Neuronal stem cell (in vitro differentiated cells): ENCODE measurements at regions not wholly inside any gene's neighbourhood (a gene's known extent, or its start where the extent isn't known, plus 50 kb on each side); places are given as distances from the start of the nearest gene placed in this dataset.

ENCODE experiments used
- DNase-seq: peaks from one replicate; pipeline ENCODE4 v3.0.0-alpha.2; 2013; ENCODE audit warnings: low spot score
- H2AFZ ChIP-seq: one replicate; pipeline ENCODE4 v1.6.1; 2013; ENCODE audit warnings: mild to moderate bottlenecking, low read length, inconsistent platforms
- H2AK5ac ChIP-seq: 2 replicates; pipeline ENCODE4 v1.6.1; 2013; ENCODE audit warnings: low read depth, mild to moderate bottlenecking, inconsistent platforms, low read length, moderate library complexity, mixed read lengths
- H2BK120ac ChIP-seq: 2 replicates; pipeline ENCODE4 v1.6.1; 2013; ENCODE audit warnings: low read depth, mild to moderate bottlenecking, inconsistent platforms, low read length, moderate library complexity, mixed read lengths
- H2BK12ac ChIP-seq: one replicate; pipeline ENCODE4 v1.6.1; 2013; ENCODE audit warnings: low read length, inconsistent platforms
- H2BK15ac ChIP-seq: 2 replicates; pipeline ENCODE4 v1.6.1; 2013; ENCODE audit warnings: mild to moderate bottlenecking, low read length, inconsistent platforms, mixed read lengths
- H2BK5ac ChIP-seq: one replicate; pipeline ENCODE4 v1.6.1; 2013; ENCODE audit warnings: inconsistent platforms, mild to moderate bottlenecking, low read length, moderate library complexity
- H3K14ac ChIP-seq: one replicate; pipeline ENCODE4 v1.6.1; 2013; ENCODE audit warnings: low read length, inconsistent platforms
- H3K18ac ChIP-seq: 2 replicates; pipeline ENCODE4 v1.6.1; 2013; ENCODE audit warnings: low read length, inconsistent platforms
- H3K23ac ChIP-seq: 2 replicates; pipeline ENCODE4 v1.6.1; 2013; ENCODE audit warnings: low read depth, mild to moderate bottlenecking, mixed read lengths, low read length, inconsistent platforms; ENCODE audit not compliant: poor library complexity
- H3K27ac ChIP-seq: replicated peaks from 3 replicates; pipeline ENCODE4 v1.5.1; 2013; ENCODE audit warnings: low read length, inconsistent platforms
- H3K27me3 ChIP-seq, 3 experiments: 2 replicates each; pipeline ENCODE4 v1.6.1; 2013; ENCODE audit warnings: low read length in 3 of 3, mild to moderate bottlenecking in 2 of 3, inconsistent platforms in 1 of 3, low read depth in 1 of 3, mixed read lengths in 1 of 3, moderate library complexity in 1 of 3; ENCODE audit not compliant: control insufficient read depth in 3 of 3, insufficient read depth in 3 of 3
- H3K36me3 ChIP-seq, 2 donors: replicated peaks in 1 of 2; 2 replicates each; pipeline ENCODE4 v1.6.1; 2013; ENCODE audit warnings: low read length in 2 of 2; ENCODE audit not compliant: control insufficient read depth in 2 of 2, insufficient read depth in 2 of 2
- H3K4ac ChIP-seq: 2 replicates; pipeline ENCODE4 v1.6.1; 2013; ENCODE audit warnings: inconsistent platforms, mild to moderate bottlenecking, low read length, moderate library complexity
- H3K4me1 ChIP-seq, 2 donors: 1 replicate in 1 of 2; 2 replicates in 1 of 2; pipeline ENCODE4 v1.6.1; 2013; ENCODE audit warnings: low read length in 2 of 2, low read depth in 1 of 2; ENCODE audit not compliant: control insufficient read depth in 2 of 2, insufficient read depth in 1 of 2
- H3K4me2 ChIP-seq: one replicate; pipeline ENCODE4 v1.6.1; 2013; ENCODE audit warnings: mild to moderate bottlenecking, low read length, inconsistent platforms; ENCODE audit not compliant: insufficient read depth, poor library complexity, severe bottlenecking
- H3K4me3 ChIP-seq, 2 donors: 2 replicates each; pipeline ENCODE4 v1.5.1; 2013; ENCODE audit warnings: low read length in 2 of 2, mild to moderate bottlenecking in 2 of 2, inconsistent platforms in 1 of 2, moderate library complexity in 1 of 2
- H3K79me1 ChIP-seq: one replicate; pipeline ENCODE4 v1.6.1; 2013; ENCODE audit warnings: low read depth, mild to moderate bottlenecking, inconsistent platforms, low read length, moderate library complexity
- H3K9ac ChIP-seq: one replicate; pipeline ENCODE4 v1.6.1; 2013; ENCODE audit warnings: mild to moderate bottlenecking, low read depth, low read length, inconsistent platforms; ENCODE audit not compliant: poor library complexity
- H3K9me3 ChIP-seq, 2 donors: replicated peaks in 1 of 2; 2 replicates each; pipeline versions ENCODE3 to v1.6.1; 2013; ENCODE audit warnings: low read length in 2 of 2, mild to moderate bottlenecking in 2 of 2, inconsistent platforms in 1 of 2, low read depth in 1 of 2, mixed read lengths in 1 of 2, moderate library complexity in 1 of 2; ENCODE audit not compliant: control insufficient read depth in 2 of 2, insufficient read depth in 1 of 2
- H4K8ac ChIP-seq: one replicate; pipeline ENCODE4 v1.6.1; 2013; ENCODE audit warnings: low read depth, mild to moderate bottlenecking, inconsistent platforms, low read length, moderate library complexity
- H4K91ac ChIP-seq: one replicate; pipeline ENCODE4 v1.6.1; 2013; ENCODE audit warnings: low read length, low read depth, mild to moderate bottlenecking, inconsistent platforms; ENCODE audit not compliant: poor library complexity
- WGBS, 2 donors: extraction: QIAGEN DNeasy Blood & Tissue Kit; methylation state at CpG; one replicate each; pipeline ENCODE4 v1.1.7; 2013; ENCODE audit warnings: missing lambda C conversion rate in 2 of 2, mixed read lengths in 1 of 2; ENCODE audit not compliant: insufficient read length in 2 of 2, insufficient replicate concordance in 1 of 2; ENCODE audit errors: extremely low coverage in 2 of 2; 5-methylcytosine and 5-hydroxymethylcytosine counted together

GRCh38 chr5:12367973-12368372 is 463.7 kb upstream of the CTNND2 start:
- Histone ChIP-seq H3K4me1 (no peaks in the 10 kb centered on the region), H3K27me3 (no peaks in the 10 kb centered on the region), H4K8ac (no peak overlapping the region), H3K27ac (no peak overlapping the region), H2BK5ac (no peak overlapping the region), H3K23ac (no peak overlapping the region), H3K4ac (no peak overlapping the region), H2BK15ac (no peak overlapping the region), H3K14ac (no peak overlapping the region), H2AK5ac (no peak overlapping the region), H3K4me2 (no peak overlapping the region), H3K9me3 (no peaks in the 10 kb centered on the region), H3K9ac (no peak overlapping the region), H3K36me3 (no peaks in the 10 kb centered on the region), H3K18ac (no peak overlapping the region), H4K91ac (no peak overlapping the region), H3K4me3 (no peak overlapping the region), H2AFZ (no peak overlapping the region), H2BK120ac (no peak overlapping the region), H3K79me1 (no peaks in the 10 kb centered on the region), H2BK12ac (no peak overlapping the region)
- no CpG with 5 or more reads among the region's 4 CpGs for WGBS, 2 donors
- no peak for DNase-seq

- Histone ChIP-seq H3K14ac (no peak overlapping the region), H2AFZ (no peak overlapping the region), H3K4me1 (peaks cover 0 to 2% of the 10 kb centered on the region in 2 donors), H3K18ac (no peak overlapping the region), H3K79me1 (no peaks in the 10 kb centered on the region), H3K9ac (no peak overlapping the region), H2BK5ac (no peak overlapping the region), H4K8ac (no peak overlapping the region), H3K9me3 (no peaks in the 10 kb centered on the region), H2BK120ac (no peak overlapping the region), H3K4me3 (no peak overlapping the region), H3K27ac (no peak overlapping the region), H2BK15ac (no peak overlapping the region), H2BK12ac (no peak overlapping the region), H3K36me3 (no peaks in the 10 kb centered on the region), H2AK5ac (no peak overlapping the region), H3K23ac (no peak overlapping the region), H4K91ac (no peak overlapping the region), H3K27me3 (no peaks in the 10 kb centered on the region), H3K4me2 (no peak overlapping the region), H3K4ac (no peak overlapping the region)
- no peak for DNase-seq
- WGBS, 2 donors = no CpG with 5 or more reads among the region's 1 CpG
Measured at GRCh38 chr5:12360218-12360617, 456.0 kb upstream of the CTNND2 start.

GRCh38 chr5:12358371-12359090 is 454.3 kb upstream of the CTNND2 start:
- H2BK12ac ChIP-seq = no peak overlapping the region
- H3K36me3 ChIP-seq = no peaks in the 10 kb centered on the region
- no peak for DNase-seq
- no peak overlapping the region for H3K4me3 ChIP-seq
- H4K8ac ChIP-seq = no peak overlapping the region
- H3K23ac ChIP-seq = no peak overlapping the region
- no peak overlapping the region for H3K4me2 ChIP-seq
- H3K27ac ChIP-seq = no peak overlapping the region
- no peak overlapping the region for H3K18ac ChIP-seq
- no peak overlapping the region for H4K91ac ChIP-seq
- no peak overlapping the region for H2BK5ac ChIP-seq
- H3K27me3 ChIP-seq = no peaks in the 10 kb centered on the region
- no peak overlapping the region for H2BK120ac ChIP-seq
- no peaks in the 10 kb centered on the region for H3K9me3 ChIP-seq
- H3K14ac ChIP-seq = no peak overlapping the region
- no CpG with 5 or more reads among the region's 6 CpGs for WGBS, 2 donors
- no peak overlapping the region for H2BK15ac ChIP-seq
- H2AFZ ChIP-seq = no peak overlapping the region
- H3K4ac ChIP-seq = no peak overlapping the region
- peaks cover 0 to 2% of the 10 kb centered on the region in 2 donors for H3K4me1 ChIP-seq
- no peak overlapping the region for H2AK5ac ChIP-seq
- no peak overlapping the region for H3K9ac ChIP-seq
- no peaks in the 10 kb centered on the region for H3K79me1 ChIP-seq

DNA sequence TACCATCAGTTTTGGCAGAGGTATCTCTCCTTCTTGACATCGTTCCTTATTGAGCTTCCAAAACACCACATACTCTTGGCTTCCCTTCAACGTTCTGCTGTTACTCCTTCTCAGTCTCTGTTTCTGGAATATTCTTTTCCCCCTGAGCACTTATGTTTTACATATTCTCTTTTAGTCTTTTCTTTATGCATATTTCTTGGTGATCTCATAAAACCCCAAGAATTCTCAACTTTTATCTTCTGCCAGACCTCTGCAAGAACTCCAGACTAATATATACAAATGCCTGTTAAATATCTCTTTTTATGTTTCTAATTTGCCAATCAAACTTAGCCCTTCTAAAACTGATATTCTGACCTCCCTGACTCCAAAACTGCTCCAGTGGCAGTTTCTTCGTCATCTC is 453.4 kb upstream of the CTNND2 start:
- Histone ChIP-seq H3K4me2 (no peak overlapping the region), H3K4me1 (peaks cover 0 to 2% of the 10 kb centered on the region in 2 donors), H2BK120ac (no peak overlapping the region), H3K18ac (no peak overlapping the region), H2AFZ (no peak overlapping the region), H3K79me1 (no peaks in the 10 kb centered on the region), H2BK15ac (no peak overlapping the region), H4K91ac (no peak overlapping the region), H3K4ac (no peak overlapping the region), H3K9me3 (no peaks in the 10 kb centered on the region), H4K8ac (no peak overlapping the region), H3K27me3 (no peaks in the 10 kb centered on the region), H3K14ac (no peak overlapping the region), H2BK12ac (no peak overlapping the region), H2BK5ac (no peak overlapping the region), H3K27ac (no peak overlapping the region), H3K23ac (no peak overlapping the region), H2AK5ac (no peak overlapping the region), H3K9ac (no peak overlapping the region), H3K4me3 (no peak overlapping the region), H3K36me3 (no peaks in the 10 kb centered on the region)
- DNase-seq = no peak
- no CpG with 5 or more reads among the region's 3 CpGs for WGBS, 2 donors
